A204.1 (cell line): ENCODE measurements at regions not wholly inside any gene's neighbourhood (a gene's known extent, or its start where the extent isn't known, plus 50 kb on each side); places are given as distances from the start of the nearest gene placed in this dataset.

Experiments used
- FAIRE-seq: peaks from 2 replicates; lab custom pipeline; 2012; peaks lifted over from hg19 to GRCh38; lab: Jason Lieb, UNC

DNA sequence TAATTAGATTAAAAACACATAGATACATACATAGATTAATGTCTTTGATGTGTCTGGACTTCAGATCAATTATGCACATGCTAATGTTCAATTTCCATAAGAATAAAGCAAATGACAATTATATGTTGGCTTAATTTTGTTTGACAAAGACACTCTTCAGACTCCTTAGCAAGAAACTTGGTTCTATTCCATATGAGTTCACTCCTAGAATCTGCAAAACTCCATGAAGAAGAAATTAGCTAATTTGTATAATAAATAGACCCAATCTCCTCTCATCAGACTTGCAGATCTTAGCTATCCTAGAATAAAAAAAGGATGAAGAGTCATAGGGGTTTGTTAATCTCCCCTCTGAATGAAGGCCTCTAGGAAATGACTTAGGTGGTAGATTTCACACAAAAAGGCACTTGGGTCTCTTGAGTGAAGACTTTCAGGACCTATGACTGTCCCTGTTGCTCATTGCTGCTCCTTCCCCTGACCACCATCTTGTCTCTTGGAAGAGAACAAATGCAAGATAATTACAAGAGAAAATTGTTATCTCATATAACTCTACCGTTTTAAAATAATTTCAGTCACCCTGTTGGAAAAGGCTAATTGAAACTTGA lies 302.2 kb downstream of the EFNB2 start:
- FAIRE-seq = no peak

DNA sequence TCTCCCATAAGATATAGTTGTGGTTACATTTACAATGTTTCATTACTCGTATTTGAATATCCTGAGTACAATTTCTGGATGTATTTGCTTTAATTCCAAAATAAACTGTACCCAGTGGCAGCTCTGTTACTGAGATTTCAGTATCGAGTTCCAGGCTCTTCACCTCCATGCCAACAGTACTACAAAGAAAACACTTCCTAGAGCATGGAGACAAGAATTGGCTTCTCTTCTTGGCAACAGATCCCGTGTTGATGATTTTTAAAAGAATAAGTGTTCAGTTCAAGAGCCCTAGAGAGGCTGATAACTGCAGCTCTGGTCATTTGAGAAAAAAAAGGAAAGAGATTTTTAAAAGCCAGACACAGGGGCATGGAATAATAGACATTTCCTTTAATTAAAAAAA lies 302.8 kb downstream of the EFNB2 start:
- no peak for FAIRE-seq

DNA sequence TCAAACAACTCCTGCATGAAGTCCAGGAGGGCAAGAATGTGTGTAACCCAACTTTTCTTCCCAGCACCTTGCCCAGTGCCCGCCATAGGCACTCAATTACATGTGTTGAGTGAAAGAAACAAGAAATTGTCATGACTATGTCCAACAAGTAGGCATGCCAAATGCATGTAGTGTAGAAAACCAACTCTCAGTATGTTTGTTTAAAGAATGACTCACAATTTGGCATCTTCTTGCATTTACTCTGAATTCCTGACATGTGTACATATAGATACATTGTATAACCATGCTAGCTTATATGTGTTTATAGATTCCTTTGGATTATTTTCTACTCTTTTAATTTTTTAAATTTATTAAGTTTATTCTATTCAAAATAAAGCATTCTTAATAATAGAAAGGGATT lies 305.0 kb downstream of the EFNB2 start:
- no peak for FAIRE-seq

DNA sequence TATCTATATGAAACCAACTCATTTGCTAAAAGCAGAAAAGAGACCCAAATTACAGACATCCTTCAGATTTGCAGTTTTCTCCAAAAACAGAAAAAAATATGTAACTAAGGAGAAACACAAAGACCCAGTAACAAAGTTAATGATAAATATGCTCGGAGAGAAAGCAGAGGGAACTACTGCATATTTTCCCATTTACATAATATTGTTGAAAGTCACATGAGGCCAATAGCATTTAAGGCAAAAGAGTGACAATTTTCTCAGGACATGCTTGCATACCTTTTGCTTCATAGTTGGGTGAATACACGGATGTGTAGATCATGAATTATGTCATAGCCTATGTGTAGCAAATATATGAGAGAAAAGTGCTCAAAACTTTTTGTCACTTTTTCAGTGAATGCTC lies 310.3 kb downstream of the EFNB2 start:
- FAIRE-seq = no peak

DNA sequence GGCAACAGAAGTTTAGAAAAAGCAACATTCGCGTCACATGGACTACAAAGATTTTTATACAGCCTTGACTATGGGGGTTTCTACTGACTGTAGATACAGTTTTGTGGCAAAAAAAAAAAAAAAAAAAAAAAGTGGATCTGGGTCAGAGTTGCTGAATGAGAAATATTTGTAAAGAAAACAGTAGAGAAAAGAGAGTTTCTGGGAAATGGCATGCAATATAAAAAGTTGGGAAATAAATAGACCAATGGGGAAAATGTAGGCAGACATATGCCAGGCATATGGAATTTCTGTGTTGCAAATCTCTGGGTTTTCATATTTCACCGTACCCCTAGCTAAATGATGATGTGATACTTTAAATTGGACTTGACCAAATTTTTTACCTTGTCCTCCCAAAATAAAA lies 315.3 kb downstream of the EFNB2 start:
- FAIRE-seq = no peak

DNA sequence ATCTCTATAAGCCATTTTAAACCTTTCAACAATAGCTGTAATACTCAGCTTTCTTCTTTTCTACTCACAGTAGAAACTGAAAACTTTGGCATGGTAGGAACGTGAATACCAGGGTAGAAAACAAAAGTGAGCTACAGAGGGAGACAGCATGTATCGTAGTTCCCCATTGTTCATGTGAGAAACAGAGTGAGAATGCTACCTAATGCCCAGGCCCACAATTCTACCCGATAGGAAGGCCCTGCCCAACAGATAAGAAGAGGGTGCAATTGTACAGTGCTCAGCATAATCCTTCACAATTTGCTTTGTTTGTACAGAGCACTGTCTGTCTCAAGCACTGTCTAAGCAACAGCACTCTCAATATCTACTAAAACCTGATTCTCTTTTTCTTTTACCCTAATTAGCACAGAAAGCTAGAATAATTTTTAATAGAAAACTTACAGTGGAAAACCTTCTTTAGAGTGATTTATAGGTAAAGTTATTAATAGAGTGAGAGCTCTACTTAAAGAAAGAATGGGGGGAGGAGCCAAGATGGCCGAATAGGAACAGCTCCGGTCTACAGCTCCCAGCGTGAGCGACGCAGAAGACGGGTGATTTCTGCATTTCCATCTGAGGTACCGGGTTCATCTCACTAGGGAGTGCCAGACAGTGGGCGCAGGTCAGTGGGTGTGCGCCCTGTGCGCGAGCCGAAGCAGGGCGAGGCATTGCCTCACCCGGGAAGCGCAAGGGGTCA lies 322.3 kb downstream of the EFNB2 start:
- no peak for FAIRE-seq

DNA sequence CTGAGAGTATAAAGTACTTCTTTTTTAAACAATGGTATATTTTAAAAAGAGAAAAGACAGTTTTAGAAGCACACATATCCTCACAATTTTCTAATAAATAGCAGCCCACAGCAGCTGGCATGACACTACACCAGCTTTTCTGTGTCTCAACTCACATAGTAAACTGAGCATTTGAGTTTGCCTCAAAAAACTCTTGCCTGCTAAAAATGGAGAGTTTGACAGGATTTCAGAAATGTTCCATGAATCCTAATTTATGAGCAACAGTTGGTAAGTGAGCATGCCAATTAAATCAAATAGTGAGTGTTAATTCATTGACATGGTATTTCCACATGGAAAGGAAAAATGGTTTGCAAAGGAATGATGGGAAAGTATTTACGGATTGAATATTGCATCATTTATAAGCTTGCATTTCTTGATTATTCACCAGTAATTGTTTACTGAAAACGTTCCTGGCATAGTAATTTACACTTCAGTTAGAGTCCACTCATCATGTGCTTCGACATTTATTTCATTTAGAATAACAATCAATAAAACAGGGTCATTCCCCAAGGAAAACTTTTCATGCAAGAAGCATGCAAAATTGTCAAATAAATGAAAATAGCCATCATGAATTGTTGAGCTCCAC lies 323.0 kb downstream of the EFNB2 start:
- FAIRE-seq = no peak

DNA sequence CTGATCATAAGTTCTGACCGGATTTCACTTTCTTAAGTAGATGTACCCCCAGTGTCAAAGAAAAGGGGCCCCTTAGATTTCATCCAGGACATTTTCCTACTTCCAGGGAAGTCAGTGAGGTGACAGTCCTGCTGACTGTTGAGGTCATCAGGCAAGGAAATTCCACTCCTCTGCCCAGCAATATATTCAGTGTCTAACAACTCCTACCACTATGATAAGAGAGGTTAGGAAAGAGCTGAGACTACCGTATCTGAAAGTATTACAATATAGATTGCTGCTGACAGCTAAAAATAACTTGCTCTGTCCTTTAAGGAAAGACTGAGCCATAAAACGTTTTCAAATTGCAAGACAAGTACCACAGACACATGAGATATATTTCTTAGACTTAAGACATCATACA lies 325.1 kb downstream of the EFNB2 start:
- no peak for FAIRE-seq

DNA sequence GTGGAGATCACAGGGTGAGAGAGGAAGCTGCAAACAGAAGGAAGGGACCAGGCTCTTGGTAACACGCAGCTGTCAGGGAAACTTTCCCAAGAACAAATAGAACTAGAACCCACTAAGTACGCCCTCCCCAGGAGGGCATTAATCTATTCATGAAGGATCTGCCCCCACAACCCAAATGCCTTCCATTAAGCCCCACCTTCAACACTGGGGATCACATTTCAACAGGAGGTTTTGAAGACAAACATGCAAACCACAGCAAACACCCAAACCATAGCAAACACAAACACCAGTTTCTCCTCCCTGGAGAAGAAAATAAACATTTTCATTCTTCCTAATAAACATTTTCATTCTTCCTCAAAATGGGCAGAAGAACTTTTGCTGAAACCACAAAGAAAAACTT lies 329.6 kb downstream of the EFNB2 start:
- no peak for FAIRE-seq

DNA sequence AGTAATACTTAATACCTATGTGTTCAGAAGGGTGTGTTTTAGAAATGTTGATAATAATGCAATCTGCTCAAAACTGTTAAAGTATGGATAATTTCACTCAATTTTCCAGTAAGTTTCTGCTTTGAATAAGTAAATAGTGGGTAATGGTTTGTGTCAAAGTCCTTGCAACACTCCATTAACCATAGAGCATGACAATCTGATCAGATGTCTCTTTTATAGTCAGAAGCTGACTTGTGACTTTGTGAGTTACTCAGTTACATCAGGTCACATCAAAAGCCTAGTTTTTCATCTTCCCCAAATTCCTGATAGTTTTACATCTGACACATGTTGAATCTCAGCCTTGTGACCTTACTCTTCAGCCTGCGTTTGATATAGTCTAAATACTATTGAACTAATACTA lies 338.0 kb downstream of the EFNB2 start:
- FAIRE-seq = no peak

DNA sequence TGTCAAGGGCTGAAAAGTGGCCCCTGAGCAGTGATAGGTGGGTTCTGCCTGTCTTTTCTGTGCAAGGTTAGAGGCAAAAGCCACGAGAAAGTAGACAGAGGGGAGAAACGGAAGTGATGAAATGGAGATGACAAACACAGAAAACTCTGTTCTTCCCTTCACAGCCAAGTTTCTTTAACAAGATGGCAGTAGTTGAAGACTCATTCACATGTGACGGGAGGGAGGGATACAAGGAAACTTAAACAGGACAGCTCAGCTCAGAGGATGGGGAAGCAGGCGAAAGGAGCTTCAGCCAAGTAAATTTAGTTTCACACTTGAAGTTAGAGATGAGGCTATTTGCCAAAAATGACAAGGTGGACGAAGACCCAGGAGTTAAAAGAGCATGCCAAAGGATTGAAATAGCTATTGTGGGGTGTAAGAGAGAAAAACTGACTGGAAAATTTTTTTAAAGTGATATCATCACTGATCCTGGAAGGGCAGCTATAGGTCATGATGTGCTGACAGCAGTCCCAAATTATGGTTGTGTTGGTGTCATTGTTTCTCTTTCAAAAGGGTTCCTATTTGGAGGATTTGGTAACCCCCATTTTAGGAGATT lies 347.9 kb downstream of the EFNB2 start:
- FAIRE-seq = no peak

DNA sequence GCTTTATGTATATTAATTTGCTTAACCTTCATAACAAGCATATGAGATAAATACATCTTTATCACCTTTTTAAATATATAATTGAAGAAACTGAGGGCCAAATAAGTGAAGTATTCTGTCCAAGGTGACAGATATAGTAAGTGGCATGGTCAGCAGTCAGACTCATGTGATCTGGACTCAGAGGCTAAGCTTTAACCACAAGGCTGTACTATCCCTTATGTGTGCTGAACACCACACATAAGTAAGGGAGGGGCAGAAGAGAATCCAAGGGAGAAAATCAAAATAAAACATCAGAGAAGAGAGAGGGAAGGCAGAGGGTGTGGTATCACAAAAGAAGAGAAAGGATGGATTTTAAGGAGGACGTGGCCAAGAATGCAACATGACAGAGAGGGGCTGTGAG lies 348.4 kb downstream of the EFNB2 start:
- FAIRE-seq = no peak

DNA sequence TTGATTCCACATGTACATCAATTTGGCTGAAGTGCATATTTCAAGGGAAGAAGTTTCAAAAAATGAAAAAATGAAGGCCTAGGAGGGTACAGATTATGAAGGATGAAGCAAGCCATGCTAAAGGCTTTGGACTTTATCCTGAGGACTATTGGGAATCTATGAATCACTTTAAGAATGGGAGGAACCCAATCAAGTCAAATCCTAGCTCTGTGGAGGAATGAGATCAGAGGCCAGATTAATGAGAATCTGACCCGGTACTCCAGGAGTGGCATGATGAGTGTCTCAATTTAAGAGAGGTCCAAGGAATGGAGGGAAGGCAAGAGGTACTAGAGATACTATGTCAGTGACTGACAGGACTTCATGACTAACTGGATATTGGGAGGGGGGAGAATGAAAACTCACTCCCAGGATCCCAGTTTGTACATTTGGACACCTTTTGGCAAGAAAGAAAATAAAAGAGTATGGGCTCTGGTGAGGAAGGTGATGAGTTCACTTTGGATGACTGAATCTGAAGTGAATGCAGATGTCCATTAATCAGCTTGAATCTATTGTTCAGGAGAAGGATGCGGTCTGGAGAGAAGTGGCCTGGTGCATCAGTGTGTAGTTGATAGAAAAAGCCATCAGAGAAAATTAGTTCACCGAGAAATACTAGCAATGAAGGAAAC lies 349.0 kb downstream of the EFNB2 start:
- FAIRE-seq = no peak

DNA sequence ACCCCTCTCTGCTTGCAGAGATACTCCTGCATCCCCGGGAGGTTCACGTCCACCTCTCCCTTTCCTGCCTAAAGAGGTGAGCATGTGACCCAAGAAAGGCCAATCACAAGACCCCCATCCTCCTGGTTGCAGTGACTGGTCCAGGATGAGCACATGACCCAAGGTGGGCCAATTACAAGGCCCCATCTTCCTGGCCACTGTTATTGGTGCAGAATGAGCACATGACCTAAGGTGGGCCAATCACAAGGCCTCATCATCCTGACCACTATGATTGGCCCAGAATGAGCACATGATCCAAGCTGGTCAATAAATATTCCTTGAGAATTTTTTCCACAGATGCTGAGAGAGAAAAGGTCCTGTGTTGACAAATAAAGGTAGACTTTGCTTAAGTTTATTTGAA lies 350.7 kb downstream of the EFNB2 start:
- FAIRE-seq = no peak

DNA sequence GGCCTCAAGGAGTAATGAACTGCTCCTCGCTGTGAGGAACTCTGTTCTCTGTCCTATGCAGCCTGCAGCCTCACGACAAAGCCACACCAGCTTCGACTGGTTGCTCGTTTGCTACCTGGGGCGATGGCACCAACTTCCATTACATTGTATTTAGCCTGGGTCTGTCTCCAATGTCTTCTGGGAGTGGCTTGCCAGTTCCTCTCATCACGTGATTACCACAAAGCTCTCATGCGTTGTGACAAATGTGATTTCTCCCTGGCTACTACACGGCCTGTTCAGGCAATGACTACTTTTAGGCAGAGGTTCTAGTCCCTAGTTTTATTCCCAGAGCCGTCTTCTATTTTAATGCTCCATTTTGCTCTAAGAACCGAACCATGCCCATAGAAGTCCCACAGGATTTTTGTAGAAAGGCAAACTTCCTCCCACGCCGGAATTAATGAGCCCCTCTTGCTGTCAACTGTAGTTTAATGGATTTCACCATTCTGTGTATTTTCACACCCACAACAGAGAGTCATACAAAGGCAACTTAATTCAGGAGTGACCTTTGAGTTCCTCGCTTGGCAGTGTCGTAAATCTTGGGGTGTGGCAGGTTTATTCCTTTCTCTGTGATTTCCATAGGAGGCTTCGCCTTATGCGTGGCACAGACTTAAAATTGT lies 351.9 kb downstream of the EFNB2 start:
- no peak for FAIRE-seq

DNA sequence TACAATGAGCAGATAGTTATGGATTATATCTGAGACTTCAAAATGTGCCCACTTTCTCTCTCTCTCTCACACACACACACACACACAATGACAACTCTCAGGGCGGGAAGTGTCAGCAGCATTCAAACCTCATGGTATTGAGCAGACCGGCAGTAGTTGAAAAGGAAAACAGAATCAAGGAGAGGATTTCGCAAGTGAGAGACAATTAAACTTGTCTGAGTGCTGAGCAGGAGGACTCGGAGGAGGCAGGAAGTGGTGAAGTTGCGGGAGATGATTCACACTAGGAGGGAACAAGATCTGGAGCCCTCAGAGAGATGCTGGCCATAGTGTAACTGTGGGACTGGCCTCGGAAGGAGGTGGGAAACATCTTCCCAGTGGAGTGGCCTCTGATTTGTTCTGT lies 353.1 kb downstream of the EFNB2 start:
- no peak for FAIRE-seq

DNA sequence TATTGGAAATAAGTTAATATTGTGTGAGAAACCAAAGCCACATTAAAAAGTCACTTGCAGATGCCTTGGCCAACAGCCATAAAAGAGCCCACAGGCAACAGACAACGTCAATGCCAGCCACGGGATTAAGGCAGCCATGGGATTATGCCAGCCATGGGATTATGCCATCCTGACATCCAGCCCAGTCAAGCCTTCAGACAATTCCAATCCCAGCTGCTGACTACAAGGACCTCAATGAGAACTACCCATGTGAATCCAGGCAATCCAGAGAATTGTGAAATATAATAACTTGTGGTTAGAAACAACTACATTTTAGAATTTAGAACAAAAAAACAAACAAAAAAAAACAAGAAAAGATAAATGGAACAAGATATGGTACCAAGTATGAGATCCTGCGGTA lies 356.6 kb downstream of the EFNB2 start:
- FAIRE-seq = no peak

DNA sequence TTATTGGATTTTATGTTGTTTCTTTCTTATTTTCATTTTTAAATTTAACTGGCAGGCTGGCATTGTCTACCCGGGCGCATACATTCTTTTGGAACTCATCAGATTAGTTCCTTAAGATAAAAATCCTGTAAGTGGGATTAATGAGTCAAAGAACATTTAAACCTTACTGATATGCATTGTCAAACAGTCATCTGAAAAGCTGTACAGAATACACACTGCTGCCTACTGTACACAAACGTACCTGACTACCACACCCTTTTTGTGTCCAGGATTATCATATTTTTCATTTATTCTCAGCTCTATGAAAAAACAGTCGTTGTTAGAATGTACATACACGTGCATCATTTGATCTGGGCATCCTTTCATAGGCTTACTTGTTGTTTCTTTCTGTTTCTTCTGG lies 358.3 kb downstream of the EFNB2 start:
- no peak for FAIRE-seq

DNA sequence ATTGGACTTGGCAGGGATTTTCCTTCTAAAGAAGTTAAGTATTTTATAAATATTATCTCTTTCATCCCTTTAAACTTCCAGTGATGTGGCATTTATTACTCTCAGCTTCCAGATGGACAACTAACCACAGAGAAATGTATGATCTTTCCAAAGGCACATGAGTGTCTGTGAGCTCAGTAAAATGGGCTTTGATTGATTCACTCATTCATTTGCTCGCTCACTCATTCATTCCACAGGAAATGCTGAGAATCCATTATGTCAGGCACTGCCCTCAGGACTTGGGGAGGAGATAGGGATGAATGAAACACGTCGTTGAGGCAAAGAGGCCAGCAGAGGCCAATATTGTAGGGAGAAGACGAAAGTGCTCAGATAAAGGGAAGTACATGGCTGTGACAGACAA lies 359.3 kb downstream of the EFNB2 start:
- no peak for FAIRE-seq

DNA sequence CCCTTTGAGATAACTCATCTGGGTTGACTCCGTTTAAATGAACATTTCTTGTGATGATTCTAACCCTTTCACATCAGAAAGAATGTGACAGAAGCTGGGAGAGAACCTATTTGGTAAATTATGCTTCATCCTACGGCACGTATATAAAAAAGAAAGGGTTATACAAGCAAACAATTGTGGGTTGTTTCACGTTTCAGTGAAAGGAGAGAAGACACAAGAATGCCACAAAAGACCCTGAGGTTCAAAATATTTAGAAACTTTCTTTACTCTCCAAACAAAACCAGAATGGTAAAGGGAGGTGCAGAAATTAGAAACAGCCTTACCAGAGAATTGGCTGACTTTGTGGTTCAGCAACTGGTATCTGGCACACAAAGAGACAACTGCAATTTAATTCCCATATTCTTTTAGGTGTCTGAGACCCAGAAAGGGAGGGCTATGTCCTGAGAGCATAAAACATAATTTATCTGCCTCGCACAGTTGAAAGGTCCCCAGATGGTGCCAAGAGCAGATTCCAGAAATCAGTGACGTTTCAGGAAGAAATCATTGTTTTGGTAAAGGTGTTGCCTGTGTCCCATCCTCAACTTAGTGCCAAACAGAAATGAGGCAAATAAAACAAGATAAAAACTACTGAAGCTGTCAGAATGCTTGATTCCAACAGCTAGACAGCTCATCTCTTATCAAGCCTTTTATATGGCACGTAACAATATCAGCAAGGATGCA lies 361.4 kb downstream of the EFNB2 start:
- FAIRE-seq = no peak

DNA sequence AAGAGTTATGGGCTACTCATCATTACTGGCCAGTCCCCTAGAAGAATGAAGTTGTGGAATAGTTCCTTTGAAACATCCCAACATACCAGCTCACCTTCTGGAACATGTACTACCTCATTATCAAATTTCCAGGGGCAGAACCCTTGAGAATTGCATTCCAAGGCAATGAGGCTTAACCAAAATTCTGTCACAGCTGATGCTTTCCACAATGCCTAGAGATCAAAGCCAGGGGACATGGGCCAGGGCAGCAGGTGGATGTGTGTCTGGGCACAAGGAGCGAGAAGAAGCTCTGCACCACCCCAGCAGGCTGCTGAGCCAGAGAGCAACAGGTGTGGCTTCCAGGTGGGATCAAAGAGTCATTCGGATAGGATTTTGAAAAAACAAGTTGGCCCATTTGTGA lies 362.1 kb downstream of the EFNB2 start:
- FAIRE-seq = no peak
